ENCODE measurements at regions not wholly inside any gene's neighbourhood (a gene's known extent, or its start where the extent isn't known, plus 50 kb on each side); places are given as distances from the start of the nearest gene placed in this dataset.

DNA sequence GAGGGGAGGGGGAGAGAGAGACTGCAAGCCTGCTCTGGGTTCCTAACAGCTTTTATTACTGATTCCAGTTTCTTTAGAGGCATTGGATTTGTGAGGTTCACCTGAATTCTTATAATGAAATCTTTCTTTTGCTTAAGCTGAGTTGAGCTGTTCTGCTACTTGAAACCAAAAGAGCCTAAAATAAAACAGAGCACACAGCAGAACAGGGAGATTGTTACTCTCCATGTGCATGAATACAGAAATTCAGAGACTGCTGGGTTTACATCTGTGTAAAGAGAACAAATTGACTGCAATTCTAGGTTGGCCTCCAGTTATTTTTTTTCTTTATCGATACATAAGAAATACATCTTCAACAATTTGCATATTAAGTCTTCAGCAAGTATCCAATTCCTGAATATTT lies 168.8 kb upstream of the NRIP1 start:
- Mint-ChIP-seq H3K4me1 (no peaks in the 10 kb centered on the region), H3K27me3 (peaks cover 5% of the 10 kb centered on the region), H3K36me3 (no peaks in the 10 kb centered on the region), H3K27ac (no peak overlapping the region), H3K9me3 (peaks cover 0 to 1% (median 0%) of the 10 kb centered on the region in 7 donors), H3K4me3 (no peak overlapping the region)
- no peaks in the 10 kb centered on the region for H3K27me3 ChIP-seq (ENCODE audit: control insufficient read depth, insufficient read depth, low read length)
- H3K27ac ChIP-seq (ENCODE audit: insufficient read depth, low read length, poor library complexity, severe bottlenecking) = no peak overlapping the region
- H3K4me1 ChIP-seq (ENCODE audit: control insufficient read depth, insufficient read depth, low read length, poor library complexity, severe bottlenecking) = no peaks in the 10 kb centered on the region
- no peaks in the 10 kb centered on the region for H3K36me3 ChIP-seq (ENCODE audit: control insufficient read depth, insufficient read depth, low read length)
- DNase-seq (no peak), ATAC-seq (ENCODE audit: low read depth in 2 of 2) (no peak)
- no peaks in the 10 kb centered on the region for H3K9me3 ChIP-seq (ENCODE audit: control insufficient read depth in 2 of 2, low read length in 2 of 2)
- no peak overlapping the region for H3K4me3 ChIP-seq (ENCODE audit: low read depth, low read length)

DNA sequence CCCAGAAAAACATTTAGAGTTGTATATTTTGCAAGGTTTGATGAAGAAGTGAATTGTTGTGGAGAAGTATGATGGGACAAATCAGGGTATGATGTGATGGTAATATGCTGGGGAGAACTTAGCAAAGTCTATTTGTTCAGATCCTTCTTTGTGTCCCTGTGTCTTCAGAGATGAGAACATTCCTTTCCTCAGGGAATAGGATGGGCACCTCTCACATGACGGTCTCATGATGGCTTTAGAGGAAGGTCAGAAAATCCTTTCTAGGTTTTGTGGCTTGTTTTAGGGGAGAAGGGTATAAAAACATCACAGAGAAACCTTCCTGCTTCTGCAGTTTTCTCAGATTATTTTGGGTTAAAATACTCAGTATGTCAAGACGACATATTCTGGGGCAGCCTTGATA lies 171.3 kb upstream of the NRIP1 start:
- Mint-ChIP-seq H3K27ac (no peak overlapping the region), H3K4me3 (no peak overlapping the region), H3K9me3 (peaks cover 0 to 1% (median 0%) of the 10 kb centered on the region in 7 donors), H3K4me1 (no peaks in the 10 kb centered on the region), H3K36me3 (no peaks in the 10 kb centered on the region), H3K27me3 (peaks cover 3% of the 10 kb centered on the region)
- no peaks in the 10 kb centered on the region for H3K27me3 ChIP-seq (ENCODE audit: control insufficient read depth, insufficient read depth, low read length)
- H3K4me1 ChIP-seq (ENCODE audit: control insufficient read depth, insufficient read depth, low read length, poor library complexity, severe bottlenecking) = no peaks in the 10 kb centered on the region
- no peaks in the 10 kb centered on the region for H3K36me3 ChIP-seq (ENCODE audit: control insufficient read depth, insufficient read depth, low read length)
- DNase-seq (no peak), ATAC-seq (ENCODE audit: low read depth in 2 of 2) (no peak)
- H3K27ac ChIP-seq (ENCODE audit: insufficient read depth, low read length, poor library complexity, severe bottlenecking) = no peak overlapping the region
- no peaks in the 10 kb centered on the region for H3K9me3 ChIP-seq (ENCODE audit: control insufficient read depth in 2 of 2, low read length in 2 of 2)
- no peak overlapping the region for H3K4me3 ChIP-seq (ENCODE audit: low read depth, low read length)

DNA sequence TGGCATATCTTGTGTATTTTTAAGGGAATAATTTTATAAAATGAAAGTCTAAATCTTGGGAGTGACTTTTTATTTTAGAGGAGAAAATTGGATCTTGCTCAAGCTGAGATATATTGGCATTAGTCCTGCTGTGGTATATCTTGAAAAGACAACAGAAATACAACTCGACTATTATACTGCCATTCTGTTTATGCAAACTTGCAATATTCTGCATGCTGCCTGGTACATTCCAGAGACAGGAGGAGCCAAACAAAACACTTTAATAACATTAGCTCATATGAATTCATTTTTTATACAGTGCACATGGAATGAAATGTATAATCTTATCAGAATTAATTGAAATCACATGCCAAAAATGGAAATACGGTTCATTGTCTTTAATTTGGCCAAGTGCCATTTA lies 176.0 kb upstream of the NRIP1 start:
- no peak overlapping the region for H3K4me3 ChIP-seq (ENCODE audit: low read depth, low read length)
- H3K36me3 ChIP-seq (ENCODE audit: control insufficient read depth, insufficient read depth, low read length) = no peaks in the 10 kb centered on the region
- Mint-ChIP-seq H3K27ac (no peak overlapping the region), H3K4me3 (no peak overlapping the region), H3K4me1 (no peaks in the 10 kb centered on the region), H3K36me3 (no peaks in the 10 kb centered on the region), H3K9me3 (peaks cover 0 to 3% (median 0%) of the 10 kb centered on the region in 7 donors), H3K27me3 (no peaks in the 10 kb centered on the region)
- H3K9me3 ChIP-seq (ENCODE audit: control insufficient read depth in 2 of 2, low read length in 2 of 2) = no peaks in the 10 kb centered on the region
- no peaks in the 10 kb centered on the region for H3K27me3 ChIP-seq (ENCODE audit: control insufficient read depth, insufficient read depth, low read length)
- no peak overlapping the region for H3K27ac ChIP-seq (ENCODE audit: insufficient read depth, low read length, poor library complexity, severe bottlenecking)
- ATAC-seq (ENCODE audit: low read depth in 2 of 2) (no peak), DNase-seq (no peak)
- no peaks in the 10 kb centered on the region for H3K4me1 ChIP-seq (ENCODE audit: control insufficient read depth, insufficient read depth, low read length, poor library complexity, severe bottlenecking)

GRCh38 chr21:15241997-15242736 lies 177.4 kb upstream of the NRIP1 start:
- H3K27ac Mint-ChIP-seq = no peak overlapping the region
- no peaks in the 10 kb centered on the region for H3K4me1 Mint-ChIP-seq
- H3K9me3 Mint-ChIP-seq = peaks cover 0 to 2% (median 0%) of the 10 kb centered on the region in 7 donors
- DNase-seq (no peak), ATAC-seq (ENCODE audit: low read depth in 2 of 2) (no peak)
- Histone ChIP-seq H3K27me3 (ENCODE audit: control insufficient read depth, insufficient read depth, low read length) (no peaks in the 10 kb centered on the region), H3K36me3 (ENCODE audit: control insufficient read depth, insufficient read depth, low read length) (no peaks in the 10 kb centered on the region), H3K27ac (ENCODE audit: insufficient read depth, low read length, poor library complexity, severe bottlenecking) (no peak overlapping the region), H3K4me3 (ENCODE audit: low read depth, low read length) (no peak overlapping the region), H3K4me1 (ENCODE audit: control insufficient read depth, insufficient read depth, low read length, poor library complexity, severe bottlenecking) (no peaks in the 10 kb centered on the region), H3K9me3 (ENCODE audit: control insufficient read depth in 2 of 2, low read length in 2 of 2) (no peaks in the 10 kb centered on the region)
- no peak overlapping the region for H3K4me3 Mint-ChIP-seq
- H3K27me3 Mint-ChIP-seq = no peaks in the 10 kb centered on the region
- H3K36me3 Mint-ChIP-seq = no peaks in the 10 kb centered on the region

DNA sequence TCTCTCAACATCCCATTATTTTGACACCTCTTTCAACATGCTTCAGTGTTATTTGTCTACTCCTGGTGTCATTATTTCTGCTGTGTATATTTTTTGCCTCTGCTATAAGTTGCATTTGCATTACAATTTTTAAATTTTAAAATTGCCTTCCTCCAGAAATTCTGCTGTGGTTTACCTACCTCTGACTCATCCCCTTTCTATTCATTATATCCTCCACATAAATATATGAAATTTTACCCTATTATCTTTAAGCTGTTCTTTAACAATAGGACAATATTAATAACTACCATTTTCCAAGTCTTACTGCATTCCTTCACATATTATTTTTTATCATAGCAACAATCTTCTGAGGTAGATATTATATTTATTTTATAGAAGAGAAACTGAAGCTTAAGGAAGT lies 178.1 kb upstream of the NRIP1 start:
- H3K27me3 Mint-ChIP-seq = no peaks in the 10 kb centered on the region
- Histone ChIP-seq H3K27me3 (ENCODE audit: control insufficient read depth, insufficient read depth, low read length) (no peaks in the 10 kb centered on the region), H3K9me3 (ENCODE audit: control insufficient read depth in 2 of 2, low read length in 2 of 2) (no peaks in the 10 kb centered on the region), H3K4me3 (ENCODE audit: low read depth, low read length) (no peak overlapping the region), H3K27ac (ENCODE audit: insufficient read depth, low read length, poor library complexity, severe bottlenecking) (no peak overlapping the region), H3K4me1 (ENCODE audit: control insufficient read depth, insufficient read depth, low read length, poor library complexity, severe bottlenecking) (no peaks in the 10 kb centered on the region), H3K36me3 (ENCODE audit: control insufficient read depth, insufficient read depth, low read length) (no peaks in the 10 kb centered on the region)
- peak overlapping the region in 1 of 3 donors; percentile 65 for H3K27ac Mint-ChIP-seq
- no peak overlapping the region for H3K4me3 Mint-ChIP-seq
- H3K36me3 Mint-ChIP-seq = no peaks in the 10 kb centered on the region
- ATAC-seq (ENCODE audit: low read depth in 2 of 2) (no peak), DNase-seq (no peak)
- H3K4me1 Mint-ChIP-seq = no peaks in the 10 kb centered on the region
- H3K9me3 Mint-ChIP-seq = peaks cover 0 to 2% (median 0%) of the 10 kb centered on the region in 7 donors

GRCh38 chr21:15243406-15243805 lies 178.6 kb upstream of the NRIP1 start:
- ATAC-seq (ENCODE audit: low read depth in 2 of 2) = no peak

GRCh38 chr21:15247613-15248012 lies 182.8 kb upstream of the NRIP1 start:
- Histone ChIP-seq H3K9me3 (ENCODE audit: control insufficient read depth in 2 of 2, low read length in 2 of 2) (peaks cover 0 to 2% of the 10 kb centered on the region in 2 experiments), H3K4me3 (ENCODE audit: low read depth, low read length) (no peak overlapping the region), H3K27ac (ENCODE audit: insufficient read depth, low read length, poor library complexity, severe bottlenecking) (no peak overlapping the region), H3K27me3 (ENCODE audit: control insufficient read depth, insufficient read depth, low read length) (no peaks in the 10 kb centered on the region), H3K36me3 (ENCODE audit: control insufficient read depth, insufficient read depth, low read length) (no peaks in the 10 kb centered on the region), H3K4me1 (ENCODE audit: control insufficient read depth, insufficient read depth, low read length, poor library complexity, severe bottlenecking) (no peaks in the 10 kb centered on the region)
- Mint-ChIP-seq H3K4me3 (no peak overlapping the region), H3K9me3 (peaks cover 0 to 2% (median 0%) of the 10 kb centered on the region in 7 donors), H3K4me1 (no peaks in the 10 kb centered on the region), H3K27me3 (peaks cover under 1% of the 10 kb centered on the region), H3K36me3 (no peaks in the 10 kb centered on the region), H3K27ac (no peak overlapping the region)
- DNase-seq (no peak), ATAC-seq (ENCODE audit: low read depth in 2 of 2) (no peak)

More at GRCh38 chr21:15243406-15243805, 178.6 kb upstream of the NRIP1 start:
- H3K4me1 Mint-ChIP-seq = no peaks in the 10 kb centered on the region
- Histone ChIP-seq H3K27me3 (ENCODE audit: control insufficient read depth, insufficient read depth, low read length) (no peaks in the 10 kb centered on the region), H3K9me3 (ENCODE audit: control insufficient read depth in 2 of 2, low read length in 2 of 2) (no peaks in the 10 kb centered on the region), H3K27ac (ENCODE audit: insufficient read depth, low read length, poor library complexity, severe bottlenecking) (no peak overlapping the region), H3K4me3 (ENCODE audit: low read depth, low read length) (no peak overlapping the region), H3K4me1 (ENCODE audit: control insufficient read depth, insufficient read depth, low read length, poor library complexity, severe bottlenecking) (no peaks in the 10 kb centered on the region), H3K36me3 (ENCODE audit: control insufficient read depth, insufficient read depth, low read length) (no peaks in the 10 kb centered on the region)
- no peak for DNase-seq
- no peak overlapping the region for H3K4me3 Mint-ChIP-seq
- H3K27ac Mint-ChIP-seq = peak overlapping the region in 1 of 3 donors; percentile 13
- H3K27me3 Mint-ChIP-seq = no peaks in the 10 kb centered on the region
- peaks cover 0 to 2% (median 0%) of the 10 kb centered on the region in 7 donors for H3K9me3 Mint-ChIP-seq
- H3K36me3 Mint-ChIP-seq = no peaks in the 10 kb centered on the region

Measured in CD4-positive, CD25-positive, alpha-beta regulatory T cell (primary cell).